HCT116 (cell line): ENCODE measurements at regions not wholly inside any gene's neighbourhood (a gene's known extent, or its start where the extent isn't known, plus 50 kb on each side); places are given as distances from the start of the nearest gene placed in this dataset.

Experiments used
- ATAC-seq: fragments of 200-7000 bp; cut with Tn5 transposase; 2 replicates; pipeline ENCODE4 v1.9.1; 2020; ENCODE audit warnings: mild to moderate bottlenecking, moderate library complexity
- BruUV-seq: library from RNA; stranded (reverse); fragments of 400-500 nt; replicated peaks from 2 replicates; lab custom pipeline; 2021; lab: Mats Ljungman, UMichigan
- CTCF ChIA-PET: fragments of 300-600 bp; sonication (Branson Sonifier 250); formaldehyde crosslinking; loops from one replicate; lab custom pipeline; 2021; ENCODE audit warnings: antibody characterized with exemption; lab: Charles Lee
- POLR2A ChIA-PET: fragments of 300-600, 350-600 bp; sonication (Branson Sonifier 250); formaldehyde crosslinking; loops from one replicate; lab custom pipeline; 2021; ENCODE audit warnings: antibody characterized with exemption; lab: Charles Lee
- RAD21 ChIA-PET, 2 experiments: fragments of 300-600 bp; sonication (Branson Sonifier 250); formaldehyde crosslinking; loops; one replicate each; lab custom pipeline; 2023; ENCODE audit warnings: low total read pairs in 2 of 2; ENCODE audit not compliant: uncharacterized antibody in 2 of 2, unreplicated experiment in 2 of 2, low non-redundant PET in 1 of 2; lab: Charles Lee
- DNase-seq: peaks from one replicate; pipeline ENCODE4 v3.0.0-alpha.2; 2010; ENCODE audit warnings: low read depth, low spot score
- H2AFZ ChIP-seq: fragments of 200-600 bp; shearing (Covaris generic), sonication (generic); 2 replicates; pipeline ENCODE4 v1.6.1; 2017; ENCODE audit warnings: low read depth, mixed run types, mixed read lengths, antibody characterized with exemption, low read length; ENCODE audit not compliant: poor library complexity, severe bottlenecking
- H3K27ac ChIP-seq: 2 replicates; pipeline ENCODE4 v1.5.1; 2012; ENCODE audit warnings: low read depth, low read length
- H3K27me3 ChIP-seq: fragments of 200-600 bp; sonication (generic); 2 replicates; pipeline ENCODE4 v1.6.1; 2016; ENCODE audit warnings: mixed run types, low read length, mixed read lengths; ENCODE audit not compliant: insufficient read depth
- H3K36me3 ChIP-seq, 2 experiments: fragments of 200-500 bp in 1 of 2; fragments of 200-600 bp in 1 of 2; sonication (Bioruptor generic) in 1 of 2; sonication (generic) in 1 of 2; 2 replicates each; pipeline versions ENCODE4 v1.5.1 to v1.6.1; 2014 to 2016; ENCODE audit warnings: low read length in 2 of 2, inconsistent platforms in 1 of 2, mixed read lengths in 1 of 2, mixed run types in 1 of 2; ENCODE audit not compliant: insufficient read depth in 2 of 2, control insufficient read depth in 1 of 2
- H3K4me1 ChIP-seq, 2 experiments: fragments of 200-600 bp in 1 of 2; sonication (generic) in 1 of 2; 2 replicates each; pipeline versions ENCODE4 v1.5.1 to v1.6.1; 2012 to 2017; ENCODE audit warnings: low read length in 2 of 2, inconsistent platforms in 1 of 2, mild to moderate bottlenecking in 1 of 2, mixed read lengths in 1 of 2, mixed run types in 1 of 2, moderate library complexity in 1 of 2; ENCODE audit not compliant: insufficient read depth in 2 of 2, control insufficient read depth in 1 of 2
- H3K4me2 ChIP-seq: fragments of 200-600 bp; sonication (generic); 2 replicates; pipeline ENCODE4 v1.6.1; 2017; ENCODE audit warnings: mixed run types, low read length, mixed read lengths
- H3K4me3 ChIP-seq, 2 experiments: fragments of 200-600 bp in 1 of 2; sonication (generic) in 1 of 2; replicated peaks in 1 of 2; 2 replicates each; pipeline ENCODE4 v1.5.1; 2011 to 2016; ENCODE audit warnings: low read length in 2 of 2, control low read depth in 1 of 2, low read depth in 1 of 2, mild to moderate bottlenecking in 1 of 2, mixed read lengths in 1 of 2, mixed run types in 1 of 2
- H3K79me2 ChIP-seq: fragments of 200-600 bp; sonication (generic); 2 replicates; pipeline ENCODE4 v1.6.1; 2017; ENCODE audit warnings: mild to moderate bottlenecking, mixed run types, low read length, moderate library complexity, mixed read lengths; ENCODE audit not compliant: insufficient read depth
- H3K9ac ChIP-seq: fragments of 200-600 bp; sonication (generic); 2 replicates; pipeline ENCODE4 v1.6.1; 2016; ENCODE audit warnings: low read length, mixed read lengths
- H3K9me2 ChIP-seq: fragments of 200-600 bp; sonication (generic), shearing (Covaris generic); 2 replicates; pipeline ENCODE4 v1.6.1; 2017; ENCODE audit warnings: mixed run types, mild to moderate bottlenecking, moderate library complexity; ENCODE audit not compliant: insufficient read depth
- H3K9me3 ChIP-seq, 2 experiments: fragments of 200-500 bp in 1 of 2; fragments of 200-600 bp in 1 of 2; sonication (Bioruptor generic) in 1 of 2; sonication (generic) in 1 of 2; 2 replicates each; pipeline ENCODE4 v1.6.1; 2014 to 2017; ENCODE audit warnings: low read length in 2 of 2, mixed read lengths in 2 of 2, inconsistent platforms in 1 of 2, low read depth in 1 of 2, mild to moderate bottlenecking in 1 of 2, mixed run types in 1 of 2, moderate library complexity in 1 of 2; ENCODE audit not compliant: control insufficient read depth in 1 of 2, insufficient read depth in 1 of 2
- H4K20me1 ChIP-seq: fragments of 200-600 bp; sonication (generic), shearing (Covaris generic); 2 replicates; pipeline ENCODE4 v1.6.1; 2017; ENCODE audit warnings: mixed run types, mild to moderate bottlenecking, moderate library complexity; ENCODE audit not compliant: insufficient read depth
- ATF3 ChIP-seq: IDR thresholded peaks from 2 replicates; pipeline ENCODE4 v1.6.1; 2012
- CBX3 ChIP-seq: IDR thresholded peaks from 2 replicates; pipeline ENCODE4 v1.6.1; 2012; ENCODE audit warnings: low read depth
- EGR1 ChIP-seq: IDR thresholded peaks from 2 replicates; pipeline ENCODE4 v1.6.1; 2012; ENCODE audit warnings: low read depth
- JUND ChIP-seq: IDR thresholded peaks from 2 replicates; pipeline ENCODE4 v1.6.1; 2012
- MAX ChIP-seq: IDR thresholded peaks from 2 replicates; pipeline ENCODE4 v1.6.1; 2012
- POLR2A ChIP-seq: IDR thresholded peaks from 2 replicates; pipeline ENCODE4 v1.7.0; 2011; ENCODE audit warnings: borderline replicate concordance; ENCODE audit not compliant: insufficient read depth, insufficient read length; ENCODE audit errors: extremely low read depth
- RAD21 ChIP-seq: IDR thresholded peaks from 2 replicates; pipeline ENCODE4 v1.6.1; 2012; ENCODE audit warnings: low read depth, mild to moderate bottlenecking
- REST ChIP-seq: IDR thresholded peaks from 2 replicates; pipeline ENCODE4 v1.6.1; 2012; ENCODE audit warnings: low read depth
- SIN3A ChIP-seq: IDR thresholded peaks from 2 replicates; pipeline ENCODE4 v1.6.1; 2012; ENCODE audit warnings: low read depth
- ZFX ChIP-seq: fragments of 450-650 bp; IDR thresholded peaks from 2 replicates; pipeline ENCODE4 v1.6.1; 2017
- intact Hi-C: fragments of 100-400 bp; cut with micrococcal nuclease; formaldehyde crosslinking; loops from 2 replicates; pipeline ENCODE4 v1.10.0; 2022

GRCh38 chr2:48838029-48838428 lies 82.5 kb upstream of the LHCGR start:
- DNase-seq = no peak
- ATAC-seq = no peak
- no peak overlapping the region for H2AFZ ChIP-seq
- ChIA-PET CTCF (no interaction called here), RAD21 (no interaction called here), POLR2A (no interaction called here)
- no peak overlapping the region for H3K27ac ChIP-seq
- no peaks in the 10 kb centered on the region for H3K79me2 ChIP-seq
- H3K9ac ChIP-seq = no peak overlapping the region
- no peaks in the 10 kb centered on the region for H3K4me1 ChIP-seq
- no peak for TF ChIP-seq ATF3
- peak; percentile 32 for TF ChIP-seq REST
- no peaks in the 10 kb centered on the region for H4K20me1 ChIP-seq
- no peak overlapping the region for H3K4me2 ChIP-seq
- no peak overlapping the region for H3K4me3 ChIP-seq
- no peaks in the 10 kb centered on the region for H3K36me3 ChIP-seq
- no TSS peak for BruUV-seq
- H3K9me3 ChIP-seq = no peaks in the 10 kb centered on the region
- no peaks in the 10 kb centered on the region for H3K9me2 ChIP-seq
- intact Hi-C loops = no loop called here
- H3K27me3 ChIP-seq = no peaks in the 10 kb centered on the region

- intact Hi-C loops = no loop called here
- Histone ChIP-seq H3K9me2 (no peaks in the 10 kb centered on the region), H3K27ac (no peak overlapping the region), H3K4me3 (no peak overlapping the region), H3K79me2 (no peaks in the 10 kb centered on the region), H3K27me3 (peaks cover 13% of the 10 kb centered on the region; the same call in 1 of the 2 replicates), H3K36me3 (no peaks in the 10 kb centered on the region), H4K20me1 (no peaks in the 10 kb centered on the region), H2AFZ (no peak overlapping the region), H3K4me2 (no peak overlapping the region), H3K9me3 (no peaks in the 10 kb centered on the region), H3K4me1 (no peaks in the 10 kb centered on the region), H3K9ac (no peak overlapping the region)
- ChIA-PET CTCF (no interaction called here), RAD21 (no interaction called here), POLR2A (no interaction called here)
- DNase-seq (no peak), ATAC-seq (no peak)
- BruUV-seq = no TSS peak
- TF ChIP-seq MAX (no peak), SIN3A (no peak), EGR1 (no peak), RAD21 (no peak), CBX3 (no peak), POLR2A (no peak), ZFX (no peak), JUND (no peak)
Observed at GRCh38 chr2:48829569-48829968, 74.0 kb upstream of the LHCGR start.
